Spleen (tissue), 7 donors: ENCODE measurements at regions not wholly inside any gene's neighbourhood (a gene's known extent, or its start where the extent isn't known, plus 50 kb on each side); places are given as distances from the start of the nearest gene placed in this dataset.

Experiments used
- CTCF ChIP-seq, 11 experiments: fragments of 200-600 bp in 7 of 11; fragments of 450-650 bp in 4 of 11; sonication (generic) in 4 of 11; IDR thresholded peaks in 8 of 11; conservative IDR thresholded peaks in 3 of 11; 1 replicate in 7 of 11; 2 replicates in 4 of 11; pipeline versions ENCODE4 v1.4.0 to v1.8.0; 2016 to 2021; ENCODE audit warnings: antibody characterized with exemption in 11 of 11, inconsistent platforms in 4 of 11, mild to moderate bottlenecking in 1 of 11
- POLR2A ChIP-seq, 3 donors: fragments of 450-650 bp; IDR thresholded peaks; one replicate each; pipeline ENCODE4 v1.5.1; 2017; ENCODE audit warnings: antibody characterized with exemption in 3 of 3, mild to moderate bottlenecking in 1 of 3
- POLR2AphosphoS5 ChIP-seq, 3 donors: sonication (generic); formaldehyde crosslinking; IDR thresholded peaks; one replicate each; pipeline ENCODE4 v1.5.1; 2017; ENCODE audit warnings: antibody characterized with exemption in 3 of 3
- donor health status: DM: no; HTN: no; CAD: no; lungs with moderate emphysema.
- donor health status: DM: no; HTN: no; CAD: no.
- donor health status: DM: no; HTN: no; CAD: no.

DNA sequence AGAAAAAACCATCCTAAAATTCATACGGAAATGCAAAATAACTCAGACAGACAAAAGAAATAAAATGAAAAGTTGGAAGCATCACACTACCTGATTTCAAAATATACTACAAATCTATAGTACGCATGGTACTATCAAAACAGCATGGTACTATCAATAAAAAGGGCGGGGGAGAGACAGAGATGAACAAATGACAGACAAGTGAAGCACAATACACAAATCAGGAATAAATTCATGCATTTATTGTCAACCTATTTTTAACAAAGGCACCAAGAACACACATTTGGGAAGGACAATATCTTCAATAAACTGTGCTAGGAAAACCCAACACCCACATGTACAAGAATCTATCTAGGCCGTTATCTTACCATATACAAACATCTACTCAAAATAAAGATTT lies 207.4 kb upstream of the WSB1 start:
- TF ChIP-seq CTCF (IDR thresholded peaks at IDR 0.05 in 8 of 11, conservative IDR thresholded peaks at IDR 0.05 in 3 of 11) (no peak), POLR2AphosphoS5 (IDR thresholded peaks at IDR 0.05) (no peak), POLR2A (IDR thresholded peaks at IDR 0.05) (no peak)
